AG04449 (cell line): ENCODE measurements at regions not wholly inside any gene's neighbourhood (a gene's known extent, or its start where the extent isn't known, plus 50 kb on each side); places are given as distances from the start of the nearest gene placed in this dataset.

ENCODE experiments used
- CTCF ChIA-PET: fragments of 350-600 bp; formaldehyde crosslinking; extraction: SDS; loops from one replicate; lab custom pipeline; 2021; ENCODE audit warnings: antibody characterized with exemption; lab: Yijun Ruan, JAX
- POLR2A ChIA-PET: fragments of 400-600, 350-600 bp; formaldehyde crosslinking; extraction: SDS; loops from one replicate; lab custom pipeline; 2020; ENCODE audit warnings: antibody characterized with exemption, inconsistent platforms; lab: Yijun Ruan, JAX
- DNase-seq: peaks from one replicate; pipeline ENCODE4 v3.0.0-alpha.2; 2010; ENCODE audit warnings: low read depth, low spot score
- H3K4me3 ChIP-seq: 2 replicates; pipeline ENCODE4 v1.5.1; 2011; ENCODE audit warnings: low read depth, mild to moderate bottlenecking, control low read depth, low read length
- TF ChIP-seq, protein P1 (sequence below): IDR thresholded peaks from one replicate; pipeline ENCODE4 v1.5.1; 2011; ENCODE audit warnings: mild to moderate bottlenecking, moderate library complexity, low read length, control low read depth, inconsistent platforms; ENCODE audit not compliant: insufficient read depth; ENCODE audit errors: missing control alignments

DNA sequence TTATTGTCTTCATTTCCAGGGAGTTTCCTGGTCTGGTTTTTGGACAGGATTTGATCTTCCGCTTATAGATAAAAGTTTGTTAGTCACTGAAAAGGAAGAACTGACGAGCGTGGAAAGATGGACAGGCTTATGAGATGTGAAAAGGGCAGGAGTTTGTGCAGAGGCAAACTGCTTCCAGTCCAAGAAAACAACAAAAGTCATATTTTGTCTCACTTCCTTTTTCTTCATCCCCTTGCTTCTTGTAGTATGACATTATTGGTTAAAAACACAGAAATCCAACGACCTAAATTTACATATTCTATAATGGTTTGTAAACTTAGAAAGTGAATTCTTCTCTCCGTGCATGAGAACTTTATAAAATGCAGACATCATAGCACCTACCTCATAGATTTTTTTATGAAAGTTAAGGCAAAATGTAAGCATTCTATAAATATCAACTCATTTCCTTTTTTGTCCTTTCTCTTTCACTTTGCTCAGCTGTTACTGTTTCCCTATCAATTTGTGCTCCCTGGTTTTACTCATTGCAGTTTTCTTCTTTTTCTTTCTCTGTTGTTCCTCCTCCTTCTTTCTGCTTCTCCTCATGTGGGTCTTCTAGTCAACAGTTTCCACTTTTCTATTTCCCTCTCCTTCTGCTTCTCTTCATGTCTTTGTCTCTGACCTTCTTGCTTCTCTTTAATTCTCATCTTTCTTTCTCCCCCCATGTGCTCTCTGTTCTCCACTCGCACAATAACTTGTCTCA is 370.2 kb downstream of the ARL4A start:
- ChIA-PET CTCF (no interaction called here), POLR2A (no interaction called here)
- no peak overlapping the region for H3K4me3 ChIP-seq
- TF ChIP-seq, protein P1, sequence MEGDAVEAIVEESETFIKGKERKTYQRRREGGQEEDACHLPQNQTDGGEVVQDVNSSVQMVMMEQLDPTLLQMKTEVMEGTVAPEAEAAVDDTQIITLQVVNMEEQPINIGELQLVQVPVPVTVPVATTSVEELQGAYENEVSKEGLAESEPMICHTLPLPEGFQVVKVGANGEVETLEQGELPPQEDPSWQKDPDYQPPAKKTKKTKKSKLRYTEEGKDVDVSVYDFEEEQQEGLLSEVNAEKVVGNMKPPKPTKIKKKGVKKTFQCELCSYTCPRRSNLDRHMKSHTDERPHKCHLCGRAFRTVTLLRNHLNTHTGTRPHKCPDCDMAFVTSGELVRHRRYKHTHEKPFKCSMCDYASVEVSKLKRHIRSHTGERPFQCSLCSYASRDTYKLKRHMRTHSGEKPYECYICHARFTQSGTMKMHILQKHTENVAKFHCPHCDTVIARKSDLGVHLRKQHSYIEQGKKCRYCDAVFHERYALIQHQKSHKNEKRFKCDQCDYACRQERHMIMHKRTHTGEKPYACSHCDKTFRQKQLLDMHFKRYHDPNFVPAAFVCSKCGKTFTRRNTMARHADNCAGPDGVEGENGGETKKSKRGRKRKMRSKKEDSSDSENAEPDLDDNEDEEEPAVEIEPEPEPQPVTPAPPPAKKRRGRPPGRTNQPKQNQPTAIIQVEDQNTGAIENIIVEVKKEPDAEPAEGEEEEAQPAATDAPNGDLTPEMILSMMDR, result no peak
- no peak for DNase-seq

DNA sequence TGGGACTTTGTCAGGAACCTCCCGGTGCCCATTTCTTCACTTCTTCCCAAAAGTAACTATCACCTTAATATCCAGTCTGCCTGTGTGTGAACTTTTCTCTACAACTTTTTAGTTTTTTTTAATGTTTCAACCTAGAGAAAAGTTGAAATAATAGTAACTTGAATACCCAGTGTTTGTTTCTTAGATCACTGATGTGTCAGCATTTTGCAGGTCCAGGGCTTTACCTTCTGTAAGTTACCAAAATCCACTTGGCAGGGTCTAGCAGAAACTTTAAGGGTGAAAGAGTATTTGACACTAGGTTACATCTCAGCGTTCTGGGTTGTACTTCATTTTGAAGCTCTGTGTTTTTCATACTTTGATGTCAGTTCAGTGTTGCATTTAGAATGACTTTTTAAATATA is 372.7 kb downstream of the ARL4A start:
- TF ChIP-seq, protein P1, result no peak
- POLR2A ChIA-PET, result no interaction called here
- H3K4me3 ChIP-seq, result no peak overlapping the region
- no peak for DNase-seq
- CTCF ChIA-PET, result no interaction called here

DNA sequence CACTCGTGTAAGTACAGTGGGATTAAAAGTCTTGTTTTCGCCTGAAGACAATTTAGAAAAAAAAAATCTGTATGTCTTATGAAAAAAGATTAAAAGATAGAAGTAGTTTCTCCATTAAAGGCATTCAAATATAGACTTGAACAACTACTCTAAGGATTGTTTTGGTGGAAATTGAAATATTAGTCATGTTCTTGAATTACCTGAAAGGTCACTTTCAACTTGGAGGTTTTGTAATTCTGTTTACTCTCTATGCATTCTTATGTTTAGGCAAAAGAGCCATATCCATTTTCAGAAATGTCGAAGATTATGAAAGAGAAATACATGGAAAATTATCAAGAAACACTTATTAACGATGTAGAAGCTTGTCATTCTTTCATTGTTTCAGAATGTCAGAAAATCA is 373.7 kb downstream of the ARL4A start:
- H3K4me3 ChIP-seq, result no peak overlapping the region
- TF ChIP-seq, protein P1, result no peak
- ChIA-PET CTCF (no interaction called here), POLR2A (no interaction called here)
- DNase-seq, result no peak

DNA sequence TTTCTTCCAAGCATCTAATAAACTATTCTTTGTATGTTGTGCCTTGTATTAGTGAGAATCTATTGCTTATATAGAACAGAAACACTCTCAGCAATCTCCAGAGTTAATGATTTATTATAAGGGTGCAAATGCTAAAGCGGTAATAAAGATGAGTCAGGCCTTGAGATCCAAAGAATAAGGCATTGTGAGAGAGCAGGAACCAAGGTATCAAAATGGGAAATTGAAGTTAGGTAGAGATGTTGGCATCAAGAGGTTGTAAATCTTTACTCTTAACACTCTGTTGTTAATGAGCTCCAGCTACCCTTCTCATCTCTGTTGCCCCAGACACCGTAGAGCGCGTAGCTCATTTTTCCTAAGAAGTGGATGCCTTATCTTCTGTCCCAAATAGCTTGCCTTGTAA is 375.2 kb downstream of the ARL4A start:
- POLR2A ChIA-PET, result no interaction called here

DNA sequence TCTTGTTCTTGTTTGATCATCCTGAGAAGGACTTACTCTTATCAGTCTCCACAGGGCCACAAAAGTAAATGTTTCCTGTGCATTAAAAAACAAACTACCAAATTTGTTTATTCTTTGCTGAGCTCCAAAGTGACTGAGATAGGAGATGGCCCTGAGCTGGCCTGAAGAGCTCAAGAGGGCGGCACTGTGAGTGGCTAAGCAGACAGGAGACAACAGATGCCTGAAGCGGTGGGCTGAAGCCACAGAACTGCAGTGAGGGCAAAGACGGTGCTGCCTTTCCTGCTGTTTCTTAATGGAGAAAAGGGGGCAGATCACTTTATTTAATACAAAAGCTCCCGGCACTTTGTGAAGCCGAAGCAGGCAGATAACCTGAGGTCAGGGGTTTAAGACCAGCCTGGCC is 379.6 kb downstream of the ARL4A start:
- TF ChIP-seq, protein P1, result no peak
- no peak for DNase-seq
- POLR2A ChIA-PET, result no interaction called here
- no peak overlapping the region for H3K4me3 ChIP-seq
- CTCF ChIA-PET, result no interaction called here

More for the DNA sequence above, 375.2 kb downstream of the ARL4A start:
- TF ChIP-seq, protein P1, result no peak
- H3K4me3 ChIP-seq, result no peak overlapping the region
- CTCF ChIA-PET, result no interaction called here
- DNase-seq, result no peak

DNA sequence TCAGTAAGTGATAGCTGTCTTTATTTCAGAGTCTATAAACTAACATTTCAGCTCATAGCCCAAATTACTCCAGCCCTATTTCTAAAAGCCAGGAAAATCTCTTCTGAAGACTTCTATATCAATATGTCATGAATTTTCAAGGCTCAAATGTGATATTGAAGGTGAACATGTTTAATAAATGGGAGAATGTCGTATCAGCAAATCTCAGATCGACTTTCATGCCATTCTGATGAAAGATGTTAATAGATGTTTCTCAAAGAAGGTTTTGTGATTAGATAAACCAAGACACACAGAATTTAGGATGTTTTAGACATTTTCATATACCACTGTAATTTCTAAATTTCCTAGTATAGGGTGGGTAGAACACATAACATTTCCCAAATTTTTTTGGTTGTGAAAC is 380.6 kb downstream of the ARL4A start:
- ChIA-PET CTCF (no interaction called here), POLR2A (no interaction called here)
- H3K4me3 ChIP-seq, result no peak overlapping the region
- TF ChIP-seq, protein P1, result no peak
- DNase-seq, result no peak
